Upper lobe of left lung (tissue), 4 donors: ENCODE measurements at regions not wholly inside any gene's neighbourhood (a gene's known extent, or its start where the extent isn't known, plus 50 kb on each side); places are given as distances from the start of the nearest gene placed in this dataset.

Source experiments
- CTCF ChIP-seq, 6 experiments: fragments of 450-650 bp in 4 of 6; fragments of 200-600 bp in 2 of 6; sonication (generic) in 2 of 6; IDR thresholded peaks; one replicate each; pipeline ENCODE4 v1.5.1; 2016 to 2019; ENCODE audit warnings: antibody characterized with exemption in 6 of 6
- EP300 ChIP-seq, 4 donors: sonication (generic); formaldehyde crosslinking; IDR thresholded peaks; one replicate each; pipeline ENCODE4 v1.5.1; 2017; ENCODE audit warnings: antibody characterized with exemption in 4 of 4, control low read depth in 2 of 4
- POLR2A ChIP-seq, 4 donors: fragments of 450-650 bp; IDR thresholded peaks; one replicate each; pipeline ENCODE4 v1.5.1; 2016 to 2017; ENCODE audit warnings: antibody characterized with exemption in 4 of 4, mild to moderate bottlenecking in 2 of 4
- POLR2AphosphoS5 ChIP-seq, 2 donors: sonication (generic); formaldehyde crosslinking; IDR thresholded peaks; one replicate each; pipeline ENCODE4 v1.5.1; 2017; ENCODE audit warnings: antibody characterized with exemption in 2 of 2

GRCh38 chr1:215344539-215344938 lies 222.6 kb upstream of the KCTD3 start:
- TF ChIP-seq CTCF (IDR thresholded peaks at IDR 0.05) (no peak), POLR2A (IDR thresholded peaks at IDR 0.05) (no peak), EP300 (IDR thresholded peaks at IDR 0.05) (no peak), POLR2AphosphoS5 (IDR thresholded peaks at IDR 0.05) (no peak)
